ENCODE measurements at regions not wholly inside any gene's neighbourhood (a gene's known extent, or its start where the extent isn't known, plus 50 kb on each side); places are given as distances from the start of the nearest gene placed in this dataset.

GRCh38 chr14:56891226-56891625 lies 80.9 kb upstream of the OTX2 start:
- peaks cover 3% of the 10 kb centered on the region for H3K4me1 ChIP-seq (ENCODE audit: control insufficient read depth, insufficient read depth, low read length)
- H3K9me3 ChIP-seq (ENCODE audit: control insufficient read depth, low read length), result no peaks in the 10 kb centered on the region
- no peaks in the 10 kb centered on the region for H3K27me3 ChIP-seq (ENCODE audit: control insufficient read depth, insufficient read depth, low read length, poor library complexity, severe bottlenecking)
- Mint-ChIP-seq H3K27ac (no peak overlapping the region), H3K27me3 (ENCODE audit: insufficient read depth) (peaks cover 52% of the 10 kb centered on the region), H3K4me3 (no peak overlapping the region), H3K4me1 (peaks cover 55% of the 10 kb centered on the region), H3K36me3 (ENCODE audit: low read depth) (no peaks in the 10 kb centered on the region), H3K9me3 (no peaks in the 10 kb centered on the region)
- no peaks in the 10 kb centered on the region for H3K36me3 ChIP-seq (ENCODE audit: control insufficient read depth, insufficient read depth, low read length)
- TF ChIP-seq CTCF (conservative IDR thresholded peaks at IDR 0.05), result no peak
- H3K9ac ChIP-seq (ENCODE audit: extremely low read depth, low read length, poor library complexity, severe bottlenecking), result no peak overlapping the region
- H3K4me3 ChIP-seq (ENCODE audit: low read length), result no peak overlapping the region
- no peak overlapping the region for H3K27ac ChIP-seq (ENCODE audit: low read depth, low read length)
- DNase-seq, result no peak

- H3K4me3 Mint-ChIP-seq, result no peak overlapping the region
- Histone ChIP-seq H3K27me3 (ENCODE audit: control insufficient read depth, insufficient read depth, low read length, poor library complexity, severe bottlenecking) (no peaks in the 10 kb centered on the region), H3K4me1 (ENCODE audit: control insufficient read depth, insufficient read depth, low read length) (peaks cover 3% of the 10 kb centered on the region), H3K4me3 (ENCODE audit: low read length) (no peak overlapping the region), H3K9ac (ENCODE audit: extremely low read depth, low read length, poor library complexity, severe bottlenecking) (no peak overlapping the region), H3K36me3 (ENCODE audit: control insufficient read depth, insufficient read depth, low read length) (no peaks in the 10 kb centered on the region), H3K27ac (ENCODE audit: low read depth, low read length) (no peak overlapping the region), H3K9me3 (ENCODE audit: control insufficient read depth, low read length) (no peaks in the 10 kb centered on the region)
- 88% methylated on average over 2 of the region's 2 CpGs; no CpG with 5 or more reads in 1 of the 2 experiments for WGBS, 2 experiments (ENCODE audit: insufficient coverage in 1 of 2, insufficient read length in 1 of 2)
- TF ChIP-seq CTCF (conservative IDR thresholded peaks at IDR 0.05), result no peak
- peaks cover 37% of the 10 kb centered on the region for H3K27me3 Mint-ChIP-seq (ENCODE audit: insufficient read depth)
- no peaks in the 10 kb centered on the region for H3K36me3 Mint-ChIP-seq (ENCODE audit: low read depth)
- no peaks in the 10 kb centered on the region for H3K9me3 Mint-ChIP-seq
- no peak overlapping the region for H3K27ac Mint-ChIP-seq
- peaks cover 47% of the 10 kb centered on the region for H3K4me1 Mint-ChIP-seq
- DNase-seq, result no peak
Measured at GRCh38 chr14:56889705-56890104, 79.4 kb upstream of the OTX2 start.

GRCh38 chr14:56888274-56888673 lies 78.0 kb upstream of the OTX2 start:
- DNase-seq, result no peak
- H3K9me3 Mint-ChIP-seq, result no peaks in the 10 kb centered on the region
- no peak overlapping the region for H3K4me3 ChIP-seq (ENCODE audit: low read length)
- no peak for TF ChIP-seq CTCF (conservative IDR thresholded peaks at IDR 0.05)
- H3K36me3 Mint-ChIP-seq (ENCODE audit: low read depth), result no peaks in the 10 kb centered on the region
- H3K4me1 Mint-ChIP-seq, result peaks cover 44% of the 10 kb centered on the region
- H3K9ac ChIP-seq (ENCODE audit: extremely low read depth, low read length, poor library complexity, severe bottlenecking), result no peak overlapping the region
- H3K9me3 ChIP-seq (ENCODE audit: control insufficient read depth, low read length), result no peaks in the 10 kb centered on the region
- no peak overlapping the region for H3K4me3 Mint-ChIP-seq
- H3K27me3 ChIP-seq (ENCODE audit: control insufficient read depth, insufficient read depth, low read length, poor library complexity, severe bottlenecking), result no peaks in the 10 kb centered on the region
- H3K27me3 Mint-ChIP-seq (ENCODE audit: insufficient read depth), result peaks cover 26% of the 10 kb centered on the region
- no peaks in the 10 kb centered on the region for H3K36me3 ChIP-seq (ENCODE audit: control insufficient read depth, insufficient read depth, low read length)
- 65 to 66% methylated on average over 2 to 3 of the region's 3 CpGs for WGBS, 2 experiments (ENCODE audit: insufficient coverage in 1 of 2, insufficient read length in 1 of 2)
- peaks cover 10% of the 10 kb centered on the region for H3K4me1 ChIP-seq (ENCODE audit: control insufficient read depth, insufficient read depth, low read length)
- H3K27ac Mint-ChIP-seq, result no peak overlapping the region
- no peak overlapping the region for H3K27ac ChIP-seq (ENCODE audit: low read depth, low read length)
